ENCODE measurements at regions not wholly inside any gene's neighbourhood (a gene's known extent, or its start where the extent isn't known, plus 50 kb on each side); places are given as distances from the start of the nearest gene placed in this dataset.

DNA sequence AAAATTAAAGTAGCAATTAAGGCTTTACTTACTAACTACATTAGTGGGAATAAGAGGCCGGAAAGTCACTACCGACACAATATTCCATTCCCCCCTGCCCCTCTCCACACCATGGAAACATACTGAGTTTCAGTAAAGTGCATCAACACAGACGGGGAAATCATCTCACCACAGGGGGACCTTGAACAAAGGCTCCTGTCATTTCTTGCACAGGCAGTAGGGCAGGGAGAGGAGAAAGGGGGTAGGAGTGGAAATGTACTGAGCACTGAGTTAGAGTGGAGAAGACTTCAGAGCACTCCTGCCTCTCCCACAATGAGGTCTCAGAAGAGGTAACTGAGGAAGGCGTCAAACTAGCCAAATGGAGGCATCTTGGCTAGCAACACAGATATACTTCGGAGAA is 1426.9 kb upstream of the EYS start:
- H3K27ac ChIP-seq = no peak overlapping the region
- H3K4me3 ChIP-seq = no peak overlapping the region
- no peaks in the 10 kb centered on the region for H3K27me3 ChIP-seq
- no peaks in the 10 kb centered on the region for H3K9me3 ChIP-seq
- no peak for DNase-seq (ENCODE audit: extremely low spot score in 2 of 2)
- intact Hi-C loops (cut with DNase I) = no loop called here
- no peaks in the 10 kb centered on the region for H3K4me1 ChIP-seq
- TF ChIP-seq POLR2A (IDR thresholded peaks at IDR 0.05) = no peak
- no peak for TF ChIP-seq POLR2AphosphoS5 (IDR thresholded peaks at IDR 0.05; ENCODE audit: insufficient read depth in 1 of 2, low read depth in 1 of 2)
- TF ChIP-seq, protein P1, sequence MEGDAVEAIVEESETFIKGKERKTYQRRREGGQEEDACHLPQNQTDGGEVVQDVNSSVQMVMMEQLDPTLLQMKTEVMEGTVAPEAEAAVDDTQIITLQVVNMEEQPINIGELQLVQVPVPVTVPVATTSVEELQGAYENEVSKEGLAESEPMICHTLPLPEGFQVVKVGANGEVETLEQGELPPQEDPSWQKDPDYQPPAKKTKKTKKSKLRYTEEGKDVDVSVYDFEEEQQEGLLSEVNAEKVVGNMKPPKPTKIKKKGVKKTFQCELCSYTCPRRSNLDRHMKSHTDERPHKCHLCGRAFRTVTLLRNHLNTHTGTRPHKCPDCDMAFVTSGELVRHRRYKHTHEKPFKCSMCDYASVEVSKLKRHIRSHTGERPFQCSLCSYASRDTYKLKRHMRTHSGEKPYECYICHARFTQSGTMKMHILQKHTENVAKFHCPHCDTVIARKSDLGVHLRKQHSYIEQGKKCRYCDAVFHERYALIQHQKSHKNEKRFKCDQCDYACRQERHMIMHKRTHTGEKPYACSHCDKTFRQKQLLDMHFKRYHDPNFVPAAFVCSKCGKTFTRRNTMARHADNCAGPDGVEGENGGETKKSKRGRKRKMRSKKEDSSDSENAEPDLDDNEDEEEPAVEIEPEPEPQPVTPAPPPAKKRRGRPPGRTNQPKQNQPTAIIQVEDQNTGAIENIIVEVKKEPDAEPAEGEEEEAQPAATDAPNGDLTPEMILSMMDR (IDR thresholded peaks at IDR 0.05) = no peak
- no peaks in the 10 kb centered on the region for H3K36me3 ChIP-seq

DNA sequence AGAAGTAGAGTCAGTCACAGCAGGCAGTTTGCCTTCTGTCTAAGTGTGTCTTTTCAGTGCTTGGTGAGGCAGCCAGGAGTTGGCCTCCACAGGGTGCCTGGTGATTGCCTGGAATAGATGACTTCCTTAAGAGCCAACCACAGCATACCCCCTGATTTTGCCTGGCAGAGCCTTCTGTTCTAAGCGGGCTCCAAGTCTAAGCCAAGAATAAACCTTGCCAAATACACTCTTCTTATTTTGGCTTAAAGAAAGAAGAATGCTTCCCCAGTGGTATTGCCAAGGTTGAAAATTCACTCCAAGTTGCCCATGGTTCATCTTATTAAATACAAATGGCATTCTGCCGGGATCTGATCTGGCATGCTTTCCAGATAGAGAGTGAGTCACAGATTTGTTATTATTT is 1424.8 kb upstream of the EYS start:
- no peaks in the 10 kb centered on the region for H3K9me3 ChIP-seq
- no peaks in the 10 kb centered on the region for H3K27me3 ChIP-seq
- H3K27ac ChIP-seq = no peak overlapping the region
- no peak for DNase-seq (ENCODE audit: extremely low spot score in 2 of 2)
- intact Hi-C loops (cut with DNase I) = no loop called here
- no peak overlapping the region for H3K4me3 ChIP-seq
- H3K4me1 ChIP-seq = no peaks in the 10 kb centered on the region
- TF ChIP-seq, protein P1 (IDR thresholded peaks at IDR 0.05) = no peak
- TF ChIP-seq POLR2AphosphoS5 (IDR thresholded peaks at IDR 0.05; ENCODE audit: insufficient read depth in 1 of 2, low read depth in 1 of 2) = no peak
- no peak for TF ChIP-seq POLR2A (IDR thresholded peaks at IDR 0.05)
- no peaks in the 10 kb centered on the region for H3K36me3 ChIP-seq

DNA sequence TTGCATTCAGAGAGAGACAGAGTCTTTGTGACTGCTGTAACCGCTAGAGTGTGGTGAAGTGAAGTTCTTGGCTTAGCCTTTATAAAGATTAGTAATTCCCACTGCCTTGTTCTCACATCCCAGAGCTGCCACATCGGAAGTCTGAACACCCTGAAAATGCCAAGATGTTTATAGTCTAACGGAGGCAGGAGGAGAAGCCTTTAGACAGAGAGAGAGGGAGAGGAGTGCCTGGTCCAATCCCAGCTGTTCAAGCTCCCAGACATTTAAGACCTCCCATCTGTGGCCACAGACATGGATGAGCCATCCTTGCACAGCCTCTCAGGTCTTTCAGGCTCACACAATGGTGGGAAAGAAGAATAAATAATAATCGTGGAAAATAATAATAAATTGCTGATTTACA is 1422.8 kb upstream of the EYS start:
- TF ChIP-seq, protein P1 (IDR thresholded peaks at IDR 0.05) = no peak
- TF ChIP-seq POLR2AphosphoS5 (IDR thresholded peaks at IDR 0.05; ENCODE audit: insufficient read depth in 1 of 2, low read depth in 1 of 2) (no peak), POLR2A (IDR thresholded peaks at IDR 0.05) (no peak)
- Histone ChIP-seq H3K4me3 (no peak overlapping the region), H3K4me1 (no peaks in the 10 kb centered on the region), H3K9me3 (no peaks in the 10 kb centered on the region), H3K27me3 (no peaks in the 10 kb centered on the region), H3K27ac (no peak overlapping the region), H3K36me3 (no peaks in the 10 kb centered on the region)
- intact Hi-C loops (cut with DNase I) = no loop called here
- DNase-seq (ENCODE audit: extremely low spot score in 2 of 2) = no peak

DNA sequence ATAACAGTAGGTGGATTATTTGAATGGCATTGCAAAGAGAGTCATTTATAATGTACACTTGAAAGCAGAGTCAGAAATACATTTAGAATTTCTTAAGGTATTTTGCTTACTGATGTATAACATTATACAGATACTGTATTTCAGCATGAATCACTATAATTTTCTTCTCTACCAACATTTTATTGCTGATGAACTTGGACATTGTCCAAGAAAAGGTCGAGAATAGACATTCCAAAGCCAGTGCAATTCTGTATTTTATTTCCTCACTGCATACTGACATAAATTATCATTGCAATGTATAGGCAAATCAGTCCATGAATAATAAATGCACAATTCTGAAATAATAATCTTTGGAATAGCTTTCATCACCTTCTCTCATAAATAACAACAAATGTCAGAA is 1420.0 kb upstream of the EYS start:
- H3K27ac ChIP-seq = no peak overlapping the region
- no peaks in the 10 kb centered on the region for H3K27me3 ChIP-seq
- intact Hi-C loops (cut with DNase I) = no loop called here
- H3K9me3 ChIP-seq = no peaks in the 10 kb centered on the region
- DNase-seq (ENCODE audit: extremely low spot score in 2 of 2) = no peak
- no peaks in the 10 kb centered on the region for H3K36me3 ChIP-seq
- no peak overlapping the region for H3K4me3 ChIP-seq
- TF ChIP-seq, protein P1 (IDR thresholded peaks at IDR 0.05) = no peak
- TF ChIP-seq POLR2A (IDR thresholded peaks at IDR 0.05) = no peak
- TF ChIP-seq POLR2AphosphoS5 (IDR thresholded peaks at IDR 0.05; ENCODE audit: insufficient read depth in 1 of 2, low read depth in 1 of 2) = no peak
- no peaks in the 10 kb centered on the region for H3K4me1 ChIP-seq

DNA sequence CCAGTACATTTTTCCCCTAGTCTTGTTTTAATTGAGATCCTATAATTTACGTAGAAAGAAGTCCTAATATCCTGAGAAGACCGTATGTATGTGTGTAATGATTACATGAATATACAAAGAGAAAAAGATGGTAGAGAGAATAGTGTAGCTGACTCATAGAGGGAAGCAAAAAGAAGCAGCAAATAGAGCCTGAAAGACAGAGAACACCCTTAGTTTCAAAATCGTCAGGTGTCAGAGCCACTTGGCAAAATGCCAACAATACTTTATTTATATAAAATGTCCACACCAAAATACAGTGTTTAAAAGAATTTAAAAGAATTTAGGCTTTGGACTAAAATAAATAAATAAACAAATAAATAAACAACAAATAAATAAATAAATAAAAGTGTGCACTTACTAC is 1414.1 kb upstream of the EYS start:
- Histone ChIP-seq H3K27me3 (no peaks in the 10 kb centered on the region), H3K4me1 (no peaks in the 10 kb centered on the region), H3K27ac (no peak overlapping the region), H3K4me3 (no peak overlapping the region), H3K9me3 (no peaks in the 10 kb centered on the region), H3K36me3 (no peaks in the 10 kb centered on the region)
- DNase-seq (ENCODE audit: extremely low spot score in 2 of 2) = no peak
- no peak for TF ChIP-seq POLR2A (IDR thresholded peaks at IDR 0.05)
- TF ChIP-seq, protein P1 (IDR thresholded peaks at IDR 0.05) = no peak
- no peak for TF ChIP-seq POLR2AphosphoS5 (IDR thresholded peaks at IDR 0.05; ENCODE audit: insufficient read depth in 1 of 2, low read depth in 1 of 2)
- intact Hi-C loops (cut with DNase I) = no loop called here

All from vagina (tissue), 2 donors.